ENCODE measurements at regions not wholly inside any gene's neighbourhood (a gene's known extent, or its start where the extent isn't known, plus 50 kb on each side); places are given as distances from the start of the nearest gene placed in this dataset.

GRCh38 chr12:127473766-127474165, 793.2 kb upstream of the TMEM132C start:
- TF ChIP-seq CTCF (conservative IDR thresholded peaks at IDR 0.05) (no peak), ZFX (IDR thresholded peaks at IDR 0.05) (no peak)
